Body of pancreas (tissue), 4 donors: ENCODE measurements at regions not wholly inside any gene's neighbourhood (a gene's known extent, or its start where the extent isn't known, plus 50 kb on each side); places are given as distances from the start of the nearest gene placed in this dataset.

Source experiments
- CTCF ChIP-seq, 7 experiments: fragments of 450-650 bp in 4 of 7; fragments of 200-600 bp in 3 of 7; sonication (generic) in 3 of 7; IDR thresholded peaks; one replicate each; pipeline ENCODE4 v1.5.1; 2016 to 2019; ENCODE audit warnings: antibody characterized with exemption in 7 of 7
- POLR2A ChIP-seq, 3 donors: fragments of 450-650 bp; IDR thresholded peaks; one replicate each; pipeline ENCODE4 v1.6.1; 2016; ENCODE audit warnings: antibody characterized with exemption in 3 of 3, mild to moderate bottlenecking in 2 of 3

- TF ChIP-seq CTCF (IDR thresholded peaks at IDR 0.05): no peak
- TF ChIP-seq POLR2A (IDR thresholded peaks at IDR 0.05): no peak
Observed at GRCh38 chr5:124446120-124446519, 300.3 kb downstream of the ZNF608 start.
